Renal cortex interstitium (tissue), 11 donors: ENCODE measurements at regions not wholly inside any gene's neighbourhood (a gene's known extent, or its start where the extent isn't known, plus 50 kb on each side); places are given as distances from the start of the nearest gene placed in this dataset.

Experiments
- DNase-seq, 11 donors: peaks; one replicate each; pipeline ENCODE4 v3.0.0-alpha.2; 2013; ENCODE audit warnings: low read depth in 9 of 11, low spot score in 4 of 11; ENCODE audit errors: extremely low read depth in 1 of 11

GRCh38 chr10:62616885-62617590, 187.5 kb upstream of the ADO start:
- no peak for DNase-seq

- DNase-seq, result no peak
These were observed 186.9 kb upstream of the ADO start for GRCh38 chr10:62617652-62618051.

GRCh38 chr10:62618054-62618453, 186.5 kb upstream of the ADO start:
- DNase-seq, result no peak

GRCh38 chr10:62618576-62619412, 185.7 kb upstream of the ADO start:
- DNase-seq, result peak in 2 of 11 donors; percentile 15 to 18

GRCh38 chr10:62619413-62619738, 185.1 kb upstream of the ADO start:
- DNase-seq, result no peak

GRCh38 chr10:62620491-62620890, 184.0 kb upstream of the ADO start:
- DNase-seq, result no peak

- no peak for DNase-seq
These were observed 181.3 kb upstream of the ADO start for GRCh38 chr10:62623223-62623622.

- no peak for DNase-seq
These were observed 179.0 kb upstream of the ADO start for GRCh38 chr10:62625484-62625883.

GRCh38 chr10:62626079-62626478, 178.4 kb upstream of the ADO start:
- no peak for DNase-seq

- no peak for DNase-seq
These were observed 177.7 kb upstream of the ADO start for GRCh38 chr10:62626817-62627216.

GRCh38 chr10:62627983-62628382, 176.5 kb upstream of the ADO start:
- no peak for DNase-seq

- DNase-seq, result no peak
These were observed 173.3 kb upstream of the ADO start for GRCh38 chr10:62631241-62631640.

GRCh38 chr10:62632071-62632809, 172.3 kb upstream of the ADO start:
- no peak for DNase-seq

GRCh38 chr10:62633976-62634375, 170.5 kb upstream of the ADO start:
- DNase-seq, result no peak

GRCh38 chr10:62634576-62634975, 169.9 kb upstream of the ADO start:
- no peak for DNase-seq

- DNase-seq, result no peak
These were observed 169.4 kb upstream of the ADO start for GRCh38 chr10:62635127-62635526.

- DNase-seq, result no peak
These were observed 167.7 kb upstream of the ADO start for GRCh38 chr10:62636825-62637248.

- peak in 1 of 11 donors; percentile 15 for DNase-seq
These were observed 167.1 kb upstream of the ADO start for GRCh38 chr10:62637249-62638061.

- DNase-seq, result no peak
These were observed 166.4 kb upstream of the ADO start for GRCh38 chr10:62638062-62638477.
